Activated effector memory CD4-positive, alpha-beta T cell treated with anti-CD3 and anti-CD28 coated beads, Interleukin-2, amount 50 U/mL, for 16 hours (primary cell): ENCODE measurements at regions not wholly inside any gene's neighbourhood (a gene's known extent, or its start where the extent isn't known, plus 50 kb on each side); places are given as distances from the start of the nearest gene placed in this dataset.
"Not testable (repeated sequence)": the region's sequence is repeated elsewhere in the genome, so short reads cannot be mapped to it uniquely, and the experiment has no call there.

Experiments
- DNase-seq: peaks from one replicate; pipeline ENCODE4 v3.0.0-alpha.2; 2020

GRCh38 chr5:89710006-89710405, 699.5 kb downstream of the CETN3 start:
- no peak for DNase-seq

GRCh38 chr5:89707891-89708290, 701.7 kb downstream of the CETN3 start:
- no peak for DNase-seq

GRCh38 chr5:89706731-89707130, 702.8 kb downstream of the CETN3 start:
- DNase-seq = no peak

GRCh38 chr5:89703817-89704216, 705.7 kb downstream of the CETN3 start:
- no peak for DNase-seq

- no peak for DNase-seq
These were observed 711.5 kb downstream of the CETN3 start for GRCh38 chr5:89698028-89698427.

- no peak for DNase-seq
These were observed 712.0 kb downstream of the CETN3 start for GRCh38 chr5:89697581-89697980.

- no peak for DNase-seq
These were observed 714.2 kb downstream of the CETN3 start for GRCh38 chr5:89695371-89695770.

- DNase-seq = no peak
These were observed 715.5 kb downstream of the CETN3 start for GRCh38 chr5:89694026-89694550.

- no peak for DNase-seq
These were observed 719.2 kb downstream of the CETN3 start for GRCh38 chr5:89690331-89690730.

GRCh38 chr5:89686081-89686765, 723.3 kb downstream of the CETN3 start:
- no peak for DNase-seq

- no peak for DNase-seq
These were observed 732.9 kb downstream of the CETN3 start for GRCh38 chr5:89676634-89677033.

- DNase-seq = no peak
These were observed 736.5 kb downstream of the CETN3 start for GRCh38 chr5:89673019-89673418.

- DNase-seq = no peak
These were observed 740.7 kb downstream of the CETN3 start for GRCh38 chr5:89668821-89669220.

GRCh38 chr5:89662499-89662898, 747.1 kb downstream of the CETN3 start:
- no peak for DNase-seq

- DNase-seq = no peak
These were observed 755.9 kb upstream of the MEF2C start for GRCh38 chr5:89638871-89639270.

- DNase-seq = not testable (repeated sequence)
These were observed 751.2 kb upstream of the MEF2C start for GRCh38 chr5:89634176-89634575.

GRCh38 chr5:89630064-89630463, 747.1 kb upstream of the MEF2C start:
- not testable (repeated sequence) for DNase-seq

GRCh38 chr5:89628876-89629635, 746.1 kb upstream of the MEF2C start:
- DNase-seq = no peak

GRCh38 chr5:89615839-89616518, 733.0 kb upstream of the MEF2C start:
- no peak for DNase-seq

GRCh38 chr5:89613222-89613956, 730.4 kb upstream of the MEF2C start:
- no peak for DNase-seq

- DNase-seq = no peak
These were observed 724.1 kb upstream of the MEF2C start for GRCh38 chr5:89606939-89607534.

- DNase-seq = no peak
These were observed 721.4 kb upstream of the MEF2C start for GRCh38 chr5:89604342-89604741.

GRCh38 chr5:89601880-89602279, 718.9 kb upstream of the MEF2C start:
- no peak for DNase-seq
